Left ventricle myocardium inferior (tissue), 1 donor: ENCODE measurements at regions not wholly inside any gene's neighbourhood (a gene's known extent, or its start where the extent isn't known, plus 50 kb on each side); places are given as distances from the start of the nearest gene placed in this dataset.

Source experiments
- DNase-seq: peaks from one replicate; pipeline ENCODE4 v3.0.0-alpha.2; 2020
- H3K27ac ChIP-seq: fragments of 200-600 bp; replicated peaks from 2 replicates; pipeline ENCODE4 v1.8.0; 2021
- H3K27me3 ChIP-seq: fragments of 200-600 bp; 2 replicates; pipeline ENCODE4 v1.8.0; 2021; ENCODE audit warnings: low read depth
- H3K36me3 ChIP-seq: fragments of 200-600 bp; 2 replicates; pipeline ENCODE4 v1.8.0; 2021
- H3K4me1 ChIP-seq: fragments of 200-600 bp; 2 replicates; pipeline ENCODE4 v1.8.0; 2021
- H3K4me3 ChIP-seq: fragments of 200-600 bp; 2 replicates; pipeline ENCODE4 v1.8.0; 2021; ENCODE audit warnings: mild to moderate bottlenecking, moderate library complexity
- H3K9me3 ChIP-seq: fragments of 200-600 bp; replicated peaks from 2 replicates; pipeline ENCODE4 v1.8.0; 2021
- intact Hi-C: fragments of 100-400 bp; cut with micrococcal nuclease; formaldehyde crosslinking; loops from one replicate; pipeline ENCODE4 v1.11.0; 2022
- TF ChIP-seq, protein P1 (sequence below): fragments of 200-600 bp; IDR thresholded peaks from 2 replicates; pipeline ENCODE4 v1.8.0; 2021; ENCODE audit warnings: antibody characterized with exemption, mild to moderate bottlenecking, borderline replicate concordance
- donor health status: DM: no; HTN: yes; CAD: no; lungs with severe emphysema.

DNA sequence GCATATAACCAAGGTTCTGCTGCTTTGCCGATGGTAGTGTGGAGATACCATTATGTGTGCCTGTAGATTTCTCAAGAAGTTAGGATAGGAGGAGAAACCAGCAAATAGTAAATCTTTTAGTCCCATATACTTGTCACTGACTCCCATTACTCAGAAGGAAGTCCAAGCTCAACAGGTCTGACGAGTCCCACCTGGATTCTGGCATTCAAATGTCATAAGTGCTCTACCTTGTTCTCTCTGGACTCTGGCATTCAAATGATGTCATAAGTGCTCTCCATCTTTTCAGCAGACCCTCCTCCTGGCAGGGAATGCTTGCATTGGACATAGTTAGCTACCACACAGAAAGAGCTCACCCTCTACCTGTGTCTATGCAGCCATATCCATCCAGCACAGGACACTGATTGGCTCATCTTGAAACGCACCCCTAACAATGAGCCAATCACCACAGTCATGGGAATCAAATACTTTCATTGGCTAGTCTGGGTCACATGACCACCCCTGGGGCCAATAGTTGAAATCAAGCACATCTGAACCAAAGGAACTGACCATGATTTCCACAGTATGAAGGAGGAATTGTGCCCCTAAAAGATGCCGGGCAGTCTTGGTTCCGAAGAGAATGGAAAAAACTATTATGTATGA is 205.0 kb upstream of the ADAMTS9 start:
- peaks cover 64% of the 10 kb centered on the region for H3K4me1 ChIP-seq
- no peak overlapping the region for H3K27ac ChIP-seq
- H3K27me3 ChIP-seq: no peaks in the 10 kb centered on the region
- no peak overlapping the region for H3K4me3 ChIP-seq
- TF ChIP-seq, protein P1, sequence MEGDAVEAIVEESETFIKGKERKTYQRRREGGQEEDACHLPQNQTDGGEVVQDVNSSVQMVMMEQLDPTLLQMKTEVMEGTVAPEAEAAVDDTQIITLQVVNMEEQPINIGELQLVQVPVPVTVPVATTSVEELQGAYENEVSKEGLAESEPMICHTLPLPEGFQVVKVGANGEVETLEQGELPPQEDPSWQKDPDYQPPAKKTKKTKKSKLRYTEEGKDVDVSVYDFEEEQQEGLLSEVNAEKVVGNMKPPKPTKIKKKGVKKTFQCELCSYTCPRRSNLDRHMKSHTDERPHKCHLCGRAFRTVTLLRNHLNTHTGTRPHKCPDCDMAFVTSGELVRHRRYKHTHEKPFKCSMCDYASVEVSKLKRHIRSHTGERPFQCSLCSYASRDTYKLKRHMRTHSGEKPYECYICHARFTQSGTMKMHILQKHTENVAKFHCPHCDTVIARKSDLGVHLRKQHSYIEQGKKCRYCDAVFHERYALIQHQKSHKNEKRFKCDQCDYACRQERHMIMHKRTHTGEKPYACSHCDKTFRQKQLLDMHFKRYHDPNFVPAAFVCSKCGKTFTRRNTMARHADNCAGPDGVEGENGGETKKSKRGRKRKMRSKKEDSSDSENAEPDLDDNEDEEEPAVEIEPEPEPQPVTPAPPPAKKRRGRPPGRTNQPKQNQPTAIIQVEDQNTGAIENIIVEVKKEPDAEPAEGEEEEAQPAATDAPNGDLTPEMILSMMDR: no peak
- no peaks in the 10 kb centered on the region for H3K9me3 ChIP-seq
- no peak for DNase-seq
- H3K36me3 ChIP-seq: no peaks in the 10 kb centered on the region
- intact Hi-C loops: no loop called here

DNA sequence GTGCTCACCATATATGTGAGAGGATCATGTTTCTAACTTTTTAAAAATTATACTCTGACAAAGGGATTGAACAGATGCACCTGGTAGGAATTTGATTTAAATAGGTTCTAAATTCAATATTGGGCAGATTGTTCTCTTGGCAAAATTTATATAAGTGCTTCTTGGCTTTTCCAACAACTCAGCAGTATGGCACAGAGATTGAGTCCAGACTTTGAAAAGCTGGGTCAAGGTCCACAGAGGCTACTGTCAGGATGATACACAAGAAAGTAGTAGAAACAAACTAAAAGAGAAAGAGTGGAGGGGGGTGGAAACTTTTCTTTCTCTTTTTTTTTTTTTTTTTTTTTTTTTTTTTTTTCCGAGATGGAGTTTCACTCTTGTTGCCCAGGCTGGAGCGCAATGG is 203.2 kb upstream of the ADAMTS9 start:
- no peak overlapping the region for H3K4me3 ChIP-seq
- H3K27ac ChIP-seq: peak overlapping the region; percentile 67
- intact Hi-C loops: no loop called here
- H3K9me3 ChIP-seq: no peaks in the 10 kb centered on the region
- H3K36me3 ChIP-seq: no peaks in the 10 kb centered on the region
- DNase-seq: no peak
- H3K4me1 ChIP-seq: peaks cover 54% of the 10 kb centered on the region
- TF ChIP-seq, protein P1: no peak
- H3K27me3 ChIP-seq: no peaks in the 10 kb centered on the region

DNA sequence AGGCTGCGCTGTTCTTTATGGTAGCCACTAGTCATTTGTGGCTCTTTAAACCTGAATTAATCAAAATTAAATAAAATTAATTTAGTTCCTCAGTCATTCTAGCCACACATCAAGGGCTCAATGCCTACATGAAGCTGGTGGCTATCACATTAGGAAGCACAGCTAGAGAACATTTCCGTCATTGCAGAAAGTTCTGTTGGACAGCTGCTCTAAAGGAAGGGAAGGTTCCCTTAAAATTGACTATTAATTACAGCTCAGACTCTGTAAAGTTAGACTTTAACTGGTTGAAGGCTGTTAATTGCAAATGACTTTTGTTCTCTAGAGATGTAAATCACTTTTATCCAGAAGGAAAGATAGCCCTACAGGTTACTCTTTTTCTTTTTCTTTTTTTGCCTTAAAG is 202.7 kb upstream of the ADAMTS9 start:
- Histone ChIP-seq H3K4me1 (peaks cover 48% of the 10 kb centered on the region), H3K36me3 (no peaks in the 10 kb centered on the region), H3K4me3 (no peak overlapping the region), H3K9me3 (no peaks in the 10 kb centered on the region), H3K27ac (peak overlapping the region; percentile 67), H3K27me3 (no peaks in the 10 kb centered on the region)
- intact Hi-C loops: no loop called here
- TF ChIP-seq, protein P1: no peak
- DNase-seq: no peak

DNA sequence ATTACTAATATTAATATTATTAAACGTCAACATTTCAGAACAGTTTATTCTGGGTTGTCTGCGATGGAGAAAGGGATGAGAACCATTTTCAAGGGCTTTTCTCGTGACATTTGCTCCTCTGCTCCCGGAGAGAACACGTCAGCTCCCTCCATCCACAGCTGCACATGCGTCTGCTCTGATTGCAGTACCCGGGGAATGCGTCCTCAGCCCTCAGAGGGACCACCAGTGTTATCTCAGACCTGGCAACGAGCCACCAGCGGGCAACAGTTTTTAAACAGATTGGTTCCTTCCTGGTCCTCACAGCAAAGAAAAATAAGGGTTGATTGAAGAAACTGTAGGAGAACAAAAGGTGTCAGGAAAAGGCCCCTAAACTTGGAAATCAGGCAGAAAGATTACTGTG is 202.2 kb upstream of the ADAMTS9 start:
- DNase-seq: peak; percentile 62
- Histone ChIP-seq H3K27me3 (no peaks in the 10 kb centered on the region), H3K36me3 (no peaks in the 10 kb centered on the region), H3K4me1 (peaks cover 44% of the 10 kb centered on the region), H3K9me3 (no peaks in the 10 kb centered on the region), H3K27ac (peak overlapping the region; percentile 67), H3K4me3 (no peak overlapping the region)
- TF ChIP-seq, protein P1: no peak
- intact Hi-C loops: no loop called here

DNA sequence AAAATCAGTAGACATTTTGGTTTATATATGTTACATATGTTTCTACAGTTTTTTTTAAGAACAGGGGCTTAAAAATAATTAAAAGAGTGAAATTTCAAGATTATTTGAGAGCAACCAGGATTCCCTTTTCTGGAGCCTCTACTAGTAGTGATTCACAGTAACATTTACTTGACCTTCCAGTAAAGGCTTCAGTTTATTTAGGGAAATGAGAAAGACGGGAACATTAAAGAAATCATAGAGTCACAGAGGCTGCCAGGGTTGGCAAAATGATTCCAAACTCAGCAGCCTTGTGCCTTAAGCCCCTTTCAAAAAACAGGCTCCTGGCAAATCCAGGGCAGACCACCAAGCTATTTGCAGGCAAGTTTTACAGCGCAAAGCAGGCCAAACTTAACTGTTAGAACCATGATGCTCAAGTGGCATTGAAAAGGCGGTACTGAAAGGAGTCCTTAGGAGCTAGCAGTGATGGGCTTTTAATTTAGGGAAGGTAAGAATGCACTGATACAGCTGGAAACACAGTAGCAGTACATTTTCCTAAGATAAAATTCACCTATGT is 201.1 kb upstream of the ADAMTS9 start:
- Histone ChIP-seq H3K9me3 (no peaks in the 10 kb centered on the region), H3K4me3 (no peak overlapping the region), H3K4me1 (peaks cover 45% of the 10 kb centered on the region), H3K27me3 (no peaks in the 10 kb centered on the region), H3K36me3 (no peaks in the 10 kb centered on the region), H3K27ac (peak overlapping the region; percentile 28)
- DNase-seq: no peak
- intact Hi-C loops: no loop called here
- TF ChIP-seq, protein P1: no peak
